Thymus (tissue), 11 donors: ENCODE measurements at regions not wholly inside any gene's neighbourhood (a gene's known extent, or its start where the extent isn't known, plus 50 kb on each side); places are given as distances from the start of the nearest gene placed in this dataset.

ENCODE experiments used
- DNase-seq, 9 donors: peaks; one replicate each; pipeline ENCODE4 v3.0.0-alpha.2; 2013; ENCODE audit warnings: low spot score in 9 of 9, low read depth in 6 of 9, missing footprints in 1 of 9
- H3K27ac ChIP-seq, 2 donors: one replicate each; pipeline ENCODE4 v1.5.1; 2013; ENCODE audit warnings: control low read depth in 1 of 2, low read depth in 1 of 2, low read length in 1 of 2, mild to moderate bottlenecking in 1 of 2, moderate library complexity in 1 of 2
- H3K27me3 ChIP-seq, 2 donors: one replicate each; pipeline ENCODE4 v1.5.1; 2013; ENCODE audit warnings: low read length in 1 of 2; ENCODE audit not compliant: control insufficient read depth in 2 of 2, insufficient read depth in 1 of 2
- H3K36me3 ChIP-seq, 2 donors: one replicate each; pipeline ENCODE4 v1.5.1; 2013; ENCODE audit warnings: low read length in 1 of 2, mild to moderate bottlenecking in 1 of 2, moderate library complexity in 1 of 2; ENCODE audit not compliant: control insufficient read depth in 2 of 2, insufficient read depth in 2 of 2
- H3K4me1 ChIP-seq, 2 donors: one replicate each; pipeline ENCODE4 v1.5.1; 2013; ENCODE audit warnings: low read length in 2 of 2; ENCODE audit not compliant: control insufficient read depth in 2 of 2, insufficient read depth in 2 of 2
- H3K4me3 ChIP-seq, 2 donors: one replicate each; pipeline ENCODE4 v1.5.1; 2013; ENCODE audit warnings: low read length in 2 of 2, control low read depth in 1 of 2, mild to moderate bottlenecking in 1 of 2
- H3K9me3 ChIP-seq, 2 donors: one replicate each; pipeline ENCODE4 v1.5.1; 2013; ENCODE audit warnings: low read length in 1 of 2, mild to moderate bottlenecking in 1 of 2; ENCODE audit not compliant: control insufficient read depth in 2 of 2, insufficient read depth in 1 of 2
- WGBS: extraction: QIAGEN DNeasy Blood & Tissue Kit; methylation state at CpG from one replicate; pipeline ENCODE4 v1.1.7; 2013; 5-methylcytosine and 5-hydroxymethylcytosine counted together
- donor health status: healthy.

DNA sequence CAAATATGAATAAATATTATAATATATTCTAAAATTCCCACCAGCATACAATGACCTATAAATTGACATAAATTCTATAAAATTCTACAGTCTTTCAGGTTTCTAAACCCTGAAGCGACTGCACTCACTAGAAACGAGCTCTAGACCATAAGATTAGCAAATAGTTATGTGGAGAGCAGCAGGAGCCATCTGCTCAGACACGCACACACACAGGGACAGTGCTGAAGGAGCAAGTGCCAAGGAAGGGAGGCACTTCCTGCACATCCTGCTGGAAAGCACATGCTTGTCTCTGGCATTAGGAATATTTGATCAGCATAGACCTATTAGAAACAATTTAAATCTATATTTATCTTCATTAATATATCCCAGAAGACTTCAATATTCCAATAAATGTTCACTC lies 713.9 kb upstream of the CDH2 start:
- no peak overlapping the region for H3K27ac ChIP-seq
- H3K4me3 ChIP-seq: no peak overlapping the region
- H3K9me3 ChIP-seq: no peaks in the 10 kb centered on the region
- no peaks in the 10 kb centered on the region for H3K36me3 ChIP-seq
- no peaks in the 10 kb centered on the region for H3K27me3 ChIP-seq
- no peak for DNase-seq
- H3K4me1 ChIP-seq: no peaks in the 10 kb centered on the region
- WGBS: 87% methylated on average over 3 of the region's 3 CpGs

DNA sequence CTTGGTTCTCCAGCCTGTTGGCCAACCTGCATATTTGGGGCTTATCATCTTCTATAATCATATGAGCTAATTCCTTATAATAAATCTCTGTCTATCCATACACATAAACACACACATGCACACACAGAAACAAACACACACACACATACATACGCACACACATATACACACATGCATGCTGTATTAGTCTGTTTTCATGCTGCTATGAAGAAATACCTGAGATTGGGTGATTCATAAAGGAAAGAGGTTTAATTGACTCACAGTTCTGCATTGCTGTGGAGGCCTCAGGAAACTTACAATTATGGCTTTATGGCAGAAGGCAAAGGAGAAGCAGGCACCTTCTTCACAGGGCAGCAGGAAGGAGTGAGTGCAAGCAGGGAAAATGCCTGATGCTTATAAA lies 707.4 kb upstream of the CDH2 start:
- H3K9me3 ChIP-seq: no peaks in the 10 kb centered on the region
- no peak for DNase-seq
- no peaks in the 10 kb centered on the region for H3K36me3 ChIP-seq
- H3K4me3 ChIP-seq: no peak overlapping the region
- WGBS: 96% methylated on average over 1 of the region's 1 CpG
- H3K27ac ChIP-seq: no peak overlapping the region
- no peaks in the 10 kb centered on the region for H3K4me1 ChIP-seq
- H3K27me3 ChIP-seq: no peaks in the 10 kb centered on the region

DNA sequence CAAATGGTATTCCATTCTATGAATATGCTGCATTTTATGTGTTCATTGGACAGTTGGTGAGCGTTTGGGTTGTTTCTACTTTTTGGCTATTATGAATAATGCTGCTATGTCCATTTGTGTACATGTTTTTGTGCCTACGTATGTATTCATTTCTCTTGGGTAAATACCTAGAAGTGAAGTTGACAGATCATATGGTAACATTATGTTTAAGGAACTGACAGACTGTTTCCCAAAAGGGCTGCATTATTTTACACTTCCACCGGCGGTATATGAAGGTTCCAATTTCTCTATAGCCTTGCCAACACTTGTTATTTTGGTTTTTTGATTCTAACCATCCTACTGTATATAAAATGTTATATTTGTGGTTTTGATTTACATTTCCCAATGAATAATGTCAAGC lies 703.9 kb upstream of the CDH2 start:
- Histone ChIP-seq H3K4me1 (no peaks in the 10 kb centered on the region), H3K36me3 (no peaks in the 10 kb centered on the region), H3K27ac (no peak overlapping the region), H3K4me3 (no peak overlapping the region), H3K9me3 (no peaks in the 10 kb centered on the region), H3K27me3 (no peaks in the 10 kb centered on the region)
- no peak for DNase-seq
- 94% methylated on average over 4 of the region's 4 CpGs for WGBS

DNA sequence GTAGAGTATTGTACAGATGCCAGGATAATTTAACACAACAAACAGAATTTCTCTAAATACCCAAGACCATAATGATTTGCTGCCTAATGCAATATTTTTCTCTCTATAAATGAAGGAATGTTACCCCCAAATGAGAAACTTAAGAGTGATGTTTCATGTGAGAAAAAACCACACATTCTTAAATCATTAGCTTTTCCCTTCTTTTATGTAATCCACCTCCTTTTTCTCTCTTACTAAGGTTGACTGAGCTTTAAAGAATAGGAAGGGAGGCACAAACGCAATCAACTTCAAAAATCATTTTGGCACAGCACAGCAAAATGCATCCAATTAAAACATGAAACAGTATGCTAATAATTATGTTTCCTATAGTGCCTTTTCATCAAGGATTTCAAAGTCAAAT lies 698.1 kb upstream of the CDH2 start:
- no peak overlapping the region for H3K4me3 ChIP-seq
- H3K36me3 ChIP-seq: no peaks in the 10 kb centered on the region
- DNase-seq: no peak
- H3K4me1 ChIP-seq: no peaks in the 10 kb centered on the region
- no peaks in the 10 kb centered on the region for H3K9me3 ChIP-seq
- no peaks in the 10 kb centered on the region for H3K27me3 ChIP-seq
- H3K27ac ChIP-seq: no peak overlapping the region
- WGBS: 94% methylated on average over 1 of the region's 1 CpG

DNA sequence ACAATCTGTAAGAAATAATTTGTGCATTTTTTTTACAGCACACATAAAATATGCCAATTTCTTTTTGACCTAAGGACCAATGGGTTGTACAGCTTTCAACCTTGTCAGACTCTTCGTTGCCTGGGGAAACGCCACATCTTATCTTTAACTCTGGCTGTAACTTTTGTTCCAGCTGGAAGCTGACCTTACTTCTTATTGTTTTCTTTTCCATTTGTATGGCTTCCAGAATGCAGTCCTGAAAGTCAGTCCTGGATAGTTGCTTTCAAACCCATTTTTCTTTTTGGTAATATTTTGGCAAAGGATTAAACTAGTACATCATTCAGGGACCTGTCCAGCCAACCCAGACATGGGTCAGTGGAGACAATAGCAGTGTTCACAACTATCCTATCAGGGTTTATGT lies 686.5 kb upstream of the CDH2 start:
- H3K4me3 ChIP-seq: no peak overlapping the region
- no peaks in the 10 kb centered on the region for H3K27me3 ChIP-seq
- no peaks in the 10 kb centered on the region for H3K9me3 ChIP-seq
- DNase-seq: no peak
- H3K27ac ChIP-seq: no peak overlapping the region
- H3K4me1 ChIP-seq: no peaks in the 10 kb centered on the region
- H3K36me3 ChIP-seq: no peaks in the 10 kb centered on the region
- 86% methylated on average over 2 of the region's 2 CpGs for WGBS

DNA sequence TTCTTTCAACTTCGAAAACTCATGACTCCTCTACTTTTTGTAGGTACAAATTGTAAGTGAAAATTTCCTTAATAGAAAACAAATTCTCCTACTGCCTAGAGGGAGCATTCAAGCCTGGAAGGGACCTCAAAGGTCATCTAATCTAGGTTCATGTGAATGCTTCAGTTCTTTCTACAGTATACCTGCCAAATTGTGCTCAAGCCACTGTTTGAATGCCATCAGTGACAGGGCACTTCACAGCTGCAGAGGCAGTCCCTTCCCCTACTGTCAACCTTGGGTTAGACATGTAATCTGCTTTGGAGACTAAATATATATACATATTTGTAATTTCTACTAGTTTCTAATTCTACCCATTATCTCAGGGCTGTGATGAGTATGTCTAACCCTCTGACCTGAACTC lies 681.3 kb upstream of the CDH2 start:
- no peak overlapping the region for H3K4me3 ChIP-seq
- no peak overlapping the region for H3K27ac ChIP-seq
- no peaks in the 10 kb centered on the region for H3K36me3 ChIP-seq
- WGBS: 92% methylated on average over 1 of the region's 1 CpG
- no peaks in the 10 kb centered on the region for H3K9me3 ChIP-seq
- H3K27me3 ChIP-seq: no peaks in the 10 kb centered on the region
- DNase-seq: no peak
- H3K4me1 ChIP-seq: no peaks in the 10 kb centered on the region

DNA sequence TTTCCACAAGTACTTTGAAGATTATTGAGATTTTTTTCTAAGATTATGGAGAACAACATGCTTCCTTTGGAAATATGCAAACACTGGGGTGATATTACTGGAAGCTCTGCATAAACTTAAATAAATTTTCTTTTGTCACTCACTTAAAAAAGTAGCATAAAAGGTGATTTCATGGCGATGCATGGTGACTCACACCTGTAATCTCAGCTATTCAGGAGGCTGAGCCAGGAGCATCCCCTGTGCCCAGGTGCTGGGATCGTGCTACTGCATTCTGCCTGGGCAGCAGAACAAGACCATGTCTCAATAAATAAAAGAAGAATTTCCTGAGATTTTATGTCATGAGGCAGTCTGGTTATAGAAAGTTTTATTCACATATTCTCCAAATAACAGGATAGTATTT lies 679.1 kb upstream of the CDH2 start:
- H3K27ac ChIP-seq: no peak overlapping the region
- no peaks in the 10 kb centered on the region for H3K9me3 ChIP-seq
- H3K4me1 ChIP-seq: no peaks in the 10 kb centered on the region
- DNase-seq: no peak
- H3K36me3 ChIP-seq: no peaks in the 10 kb centered on the region
- 92% methylated on average over 2 of the region's 2 CpGs for WGBS
- no peaks in the 10 kb centered on the region for H3K27me3 ChIP-seq
- H3K4me3 ChIP-seq: no peak overlapping the region

DNA sequence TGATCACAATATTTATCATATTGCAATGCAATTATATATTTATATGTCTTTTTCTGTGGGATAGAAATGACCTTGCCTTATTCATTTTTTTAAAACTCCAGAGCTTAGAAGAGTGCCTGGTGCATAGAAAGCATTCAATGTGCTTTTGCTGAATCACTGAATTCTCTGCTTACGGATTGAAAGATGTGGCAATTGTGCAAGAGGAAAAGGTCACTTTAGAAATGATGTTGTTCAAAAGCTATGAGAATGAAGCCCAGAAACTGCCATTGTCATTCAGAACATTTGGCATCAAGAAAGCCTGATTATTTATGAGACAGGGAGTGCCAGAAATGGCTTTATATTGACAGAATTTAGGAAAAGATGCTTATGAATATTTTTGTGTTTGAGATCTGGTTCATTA lies 678.6 kb upstream of the CDH2 start:
- 90% methylated on average over 1 of the region's 1 CpG for WGBS

DNA sequence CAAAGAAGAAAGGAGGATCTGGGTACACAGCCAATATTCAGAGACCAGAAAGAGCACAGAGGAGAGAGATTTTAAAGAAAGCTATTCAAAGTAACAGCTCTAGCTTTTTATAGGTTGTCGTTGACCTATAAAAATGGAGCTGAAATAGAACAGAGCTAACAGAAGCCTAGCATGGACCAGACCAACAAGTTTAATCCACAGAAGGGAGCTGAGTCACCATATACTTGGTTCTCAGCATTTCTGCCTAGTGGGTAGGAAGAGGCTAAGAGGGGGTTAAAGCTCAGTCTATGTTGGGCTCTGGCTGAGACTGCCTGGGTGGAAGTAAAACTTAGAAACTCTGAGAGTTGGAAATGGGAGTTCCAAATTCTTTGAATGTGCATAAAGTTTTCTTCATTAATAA lies 678.0 kb upstream of the CDH2 start:
- no peaks in the 10 kb centered on the region for H3K27me3 ChIP-seq
- WGBS: 88% methylated on average over 1 of the region's 1 CpG
- no peak for DNase-seq

More for the DNA sequence above, 678.6 kb upstream of the CDH2 start:
- Histone ChIP-seq H3K27me3 (no peaks in the 10 kb centered on the region), H3K27ac (no peak overlapping the region), H3K4me3 (no peak overlapping the region), H3K4me1 (no peaks in the 10 kb centered on the region), H3K9me3 (no peaks in the 10 kb centered on the region), H3K36me3 (no peaks in the 10 kb centered on the region)
- no peak for DNase-seq

DNA sequence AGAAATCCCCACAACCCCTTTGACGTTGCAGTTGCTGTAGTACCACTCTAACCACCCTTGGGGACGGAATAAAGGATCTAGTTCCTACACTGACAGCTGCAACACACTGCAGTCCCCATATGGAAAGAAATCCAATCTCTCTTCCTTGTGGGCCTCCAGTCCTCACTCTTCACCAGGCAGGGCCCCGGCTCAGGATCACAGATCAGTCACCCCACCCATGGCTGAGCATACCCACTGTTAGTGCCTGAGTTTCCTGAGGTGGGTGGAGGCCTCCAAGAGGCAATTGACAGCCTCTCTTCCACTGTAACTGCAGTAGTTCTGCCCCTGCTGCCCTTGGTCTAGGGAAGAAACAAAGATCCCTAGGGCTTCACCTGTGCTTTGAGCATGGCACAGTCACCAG lies 670.0 kb upstream of the CDH2 start:
- no peak for DNase-seq
- 87% methylated on average over 3 of the region's 3 CpGs for WGBS
- Histone ChIP-seq H3K27ac (no peak overlapping the region), H3K4me1 (no peaks in the 10 kb centered on the region), H3K36me3 (no peaks in the 10 kb centered on the region), H3K27me3 (no peaks in the 10 kb centered on the region), H3K4me3 (no peak overlapping the region), H3K9me3 (no peaks in the 10 kb centered on the region)

More for the DNA sequence above, 678.0 kb upstream of the CDH2 start:
- Histone ChIP-seq H3K9me3 (no peaks in the 10 kb centered on the region), H3K4me1 (no peaks in the 10 kb centered on the region), H3K36me3 (no peaks in the 10 kb centered on the region), H3K27ac (no peak overlapping the region), H3K4me3 (no peak overlapping the region)
